ENCODE measurements at regions not wholly inside any gene's neighbourhood (a gene's known extent, or its start where the extent isn't known, plus 50 kb on each side); places are given as distances from the start of the nearest gene placed in this dataset.

DNA sequence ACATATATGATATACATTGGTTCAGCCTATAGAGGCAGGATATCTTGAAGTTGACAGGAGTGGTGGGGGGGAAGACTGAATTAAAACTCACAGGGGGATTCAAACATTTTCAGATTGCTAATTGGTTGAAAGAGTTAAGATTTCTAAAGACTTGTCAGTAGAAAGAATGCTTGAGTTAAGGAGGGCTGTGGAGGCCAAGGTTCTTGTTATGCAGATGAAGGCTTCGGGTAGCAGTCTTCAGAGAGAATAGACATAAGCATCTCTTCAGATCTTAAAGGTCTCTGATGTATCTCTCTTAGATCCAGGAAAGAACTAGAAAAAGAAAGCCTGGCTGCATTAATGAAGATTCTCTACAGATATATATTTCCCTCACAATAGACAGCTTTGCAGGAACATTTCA, 209.8 kb upstream of the SEMA3D start:
- no peak overlapping the region for H3K27ac ChIP-seq (ENCODE audit: control insufficient read depth, insufficient read depth, low read length)
- H3K36me3 ChIP-seq (ENCODE audit: control insufficient read depth in 2 of 2, extremely low read depth in 1 of 2, insufficient read depth in 2 of 2, low read length in 2 of 2): no peaks in the 10 kb centered on the region
- TF ChIP-seq, protein P1, sequence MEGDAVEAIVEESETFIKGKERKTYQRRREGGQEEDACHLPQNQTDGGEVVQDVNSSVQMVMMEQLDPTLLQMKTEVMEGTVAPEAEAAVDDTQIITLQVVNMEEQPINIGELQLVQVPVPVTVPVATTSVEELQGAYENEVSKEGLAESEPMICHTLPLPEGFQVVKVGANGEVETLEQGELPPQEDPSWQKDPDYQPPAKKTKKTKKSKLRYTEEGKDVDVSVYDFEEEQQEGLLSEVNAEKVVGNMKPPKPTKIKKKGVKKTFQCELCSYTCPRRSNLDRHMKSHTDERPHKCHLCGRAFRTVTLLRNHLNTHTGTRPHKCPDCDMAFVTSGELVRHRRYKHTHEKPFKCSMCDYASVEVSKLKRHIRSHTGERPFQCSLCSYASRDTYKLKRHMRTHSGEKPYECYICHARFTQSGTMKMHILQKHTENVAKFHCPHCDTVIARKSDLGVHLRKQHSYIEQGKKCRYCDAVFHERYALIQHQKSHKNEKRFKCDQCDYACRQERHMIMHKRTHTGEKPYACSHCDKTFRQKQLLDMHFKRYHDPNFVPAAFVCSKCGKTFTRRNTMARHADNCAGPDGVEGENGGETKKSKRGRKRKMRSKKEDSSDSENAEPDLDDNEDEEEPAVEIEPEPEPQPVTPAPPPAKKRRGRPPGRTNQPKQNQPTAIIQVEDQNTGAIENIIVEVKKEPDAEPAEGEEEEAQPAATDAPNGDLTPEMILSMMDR (optimal IDR thresholded peaks at IDR 0.05 in 1 of 3, IDR thresholded peaks at IDR 0.05 in 1 of 3, conservative IDR thresholded peaks at IDR 0.05 in 1 of 3; ENCODE audit: extremely low read depth in 1 of 3, insufficient read depth in 2 of 3, low read length in 3 of 3): no peak
- TF ChIP-seq EZH2 (IDR thresholded peaks at IDR 0.05; ENCODE audit: low read length): no peak
- no peak overlapping the region for H3K4me2 ChIP-seq (ENCODE audit: control insufficient read depth, extremely low read depth, insufficient read depth, low read depth, low read length)
- H3K4me3 ChIP-seq (ENCODE audit: control insufficient read depth in 2 of 3, extremely low read depth in 1 of 3, insufficient read depth in 2 of 3, low read depth in 1 of 3, low read length in 3 of 3): no peak overlapping the region
- no peaks in the 10 kb centered on the region for H3K27me3 ChIP-seq (ENCODE audit: control insufficient read depth, extremely low read depth, insufficient read depth, low read length)
- no peaks in the 10 kb centered on the region for H4K20me1 ChIP-seq (ENCODE audit: control insufficient read depth, extremely low read depth, insufficient read depth, low read length)
- no peaks in the 10 kb centered on the region for H3K9me1 ChIP-seq (ENCODE audit: control insufficient read depth, extremely low read depth, insufficient read depth, low read length)
- H3K79me2 ChIP-seq (ENCODE audit: control insufficient read depth, insufficient read depth, low read length): no peaks in the 10 kb centered on the region
- H3K9ac ChIP-seq (ENCODE audit: control insufficient read depth, extremely low read depth, insufficient read depth, low read length): no peak overlapping the region
- dilution Hi-C loops (cut with MboI; ENCODE audit: extremely low pct_ligation_motif_present, low sequenced_read_pairs): no loop called here
- no peaks in the 10 kb centered on the region for H3K9me3 ChIP-seq (ENCODE audit: control insufficient read depth, low read depth, low read length)
- no peak for FAIRE-seq
- H3K4me1 ChIP-seq (ENCODE audit: control insufficient read depth, extremely low read depth, insufficient read depth, low read length): no peaks in the 10 kb centered on the region
- no peak overlapping the region for H2AFZ ChIP-seq (ENCODE audit: control insufficient read depth, low read length)
- DNase-seq (ENCODE audit: low read depth, low spot score): no peak

DNA sequence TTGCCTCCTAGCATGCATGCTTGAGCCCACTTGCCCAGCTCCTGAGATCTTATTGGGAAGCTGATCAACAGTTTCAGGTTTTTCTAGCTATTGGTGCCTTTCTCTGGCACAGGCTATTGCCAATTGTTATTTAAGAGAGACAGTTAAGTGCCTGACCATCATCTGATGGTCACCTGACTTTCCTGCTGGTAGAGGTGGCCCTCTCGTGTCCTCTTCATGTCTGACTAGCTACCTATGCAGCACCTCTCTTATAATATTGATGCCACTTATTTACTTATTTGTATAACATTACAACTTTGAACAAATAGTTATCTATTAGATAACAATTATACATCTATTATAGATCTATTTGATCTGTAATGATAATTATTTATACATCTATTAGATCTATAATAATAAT, 205.9 kb upstream of the SEMA3D start:
- no peaks in the 10 kb centered on the region for H3K79me2 ChIP-seq (ENCODE audit: control insufficient read depth, insufficient read depth, low read length)
- H3K4me2 ChIP-seq (ENCODE audit: control insufficient read depth, extremely low read depth, insufficient read depth, low read depth, low read length): no peak overlapping the region
- no peak overlapping the region for H3K27ac ChIP-seq (ENCODE audit: control insufficient read depth, insufficient read depth, low read length)
- H3K36me3 ChIP-seq (ENCODE audit: control insufficient read depth in 2 of 2, extremely low read depth in 1 of 2, insufficient read depth in 2 of 2, low read length in 2 of 2): no peaks in the 10 kb centered on the region
- TF ChIP-seq EZH2 (IDR thresholded peaks at IDR 0.05; ENCODE audit: low read length): no peak
- TF ChIP-seq, protein P1 (optimal IDR thresholded peaks at IDR 0.05 in 1 of 3, IDR thresholded peaks at IDR 0.05 in 1 of 3, conservative IDR thresholded peaks at IDR 0.05 in 1 of 3; ENCODE audit: extremely low read depth in 1 of 3, insufficient read depth in 2 of 3, low read length in 3 of 3): no peak
- no peak for FAIRE-seq
- H3K9me1 ChIP-seq (ENCODE audit: control insufficient read depth, extremely low read depth, insufficient read depth, low read length): no peaks in the 10 kb centered on the region
- H2AFZ ChIP-seq (ENCODE audit: control insufficient read depth, low read length): no peak overlapping the region
- no peak overlapping the region for H3K4me3 ChIP-seq (ENCODE audit: control insufficient read depth in 2 of 3, extremely low read depth in 1 of 3, insufficient read depth in 2 of 3, low read depth in 1 of 3, low read length in 3 of 3)
- H3K4me1 ChIP-seq (ENCODE audit: control insufficient read depth, extremely low read depth, insufficient read depth, low read length): no peaks in the 10 kb centered on the region
- H4K20me1 ChIP-seq (ENCODE audit: control insufficient read depth, extremely low read depth, insufficient read depth, low read length): no peaks in the 10 kb centered on the region
- dilution Hi-C loops (cut with MboI; ENCODE audit: extremely low pct_ligation_motif_present, low sequenced_read_pairs): no loop called here
- no peak overlapping the region for H3K9ac ChIP-seq (ENCODE audit: control insufficient read depth, extremely low read depth, insufficient read depth, low read length)
- no peaks in the 10 kb centered on the region for H3K9me3 ChIP-seq (ENCODE audit: control insufficient read depth, low read depth, low read length)
- no peaks in the 10 kb centered on the region for H3K27me3 ChIP-seq (ENCODE audit: control insufficient read depth, extremely low read depth, insufficient read depth, low read length)
- DNase-seq (ENCODE audit: low read depth, low spot score): no peak

All from keratinocyte (primary cell).